EH (cell line): ENCODE measurements at regions not wholly inside any gene's neighbourhood (a gene's known extent, or its start where the extent isn't known, plus 50 kb on each side); places are given as distances from the start of the nearest gene placed in this dataset.
"Not testable (repeated sequence)": the region's sequence is repeated elsewhere in the genome, so short reads cannot be mapped to it uniquely, and the experiment has no call there.

Experiments
- DNase-seq: peaks from one replicate; pipeline ENCODE4 v3.0.0-alpha.2; 2015; ENCODE audit warnings: low read depth

- no peak for DNase-seq
Measured at GRCh38 chr19:20482721-20483120, 82.9 kb downstream of the ZNF737 start.

GRCh38 chr19:20481736-20482135 is 83.8 kb downstream of the ZNF737 start:
- no peak for DNase-seq

GRCh38 chr19:20479483-20479882 is 86.1 kb downstream of the ZNF737 start:
- DNase-seq = no peak

- DNase-seq = no peak
Measured at GRCh38 chr19:20478936-20479335, 86.6 kb downstream of the ZNF737 start.

- DNase-seq = no peak
Measured at GRCh38 chr19:20472854-20473253, 92.7 kb downstream of the ZNF737 start.

- DNase-seq = no peak
Measured at GRCh38 chr19:20471431-20471830, 94.2 kb downstream of the ZNF737 start.

- no peak for DNase-seq
Measured at GRCh38 chr19:20470345-20471135, 95.0 kb downstream of the ZNF737 start.

- DNase-seq = not testable (repeated sequence)
Measured at GRCh38 chr19:20466638-20466990, 99.0 kb downstream of the ZNF737 start.

GRCh38 chr19:20465922-20466637 is 99.5 kb downstream of the ZNF737 start:
- DNase-seq = not testable (repeated sequence)

GRCh38 chr19:20453425-20453935 is 112.1 kb downstream of the ZNF737 start:
- DNase-seq = no peak

- DNase-seq = no peak
Measured at GRCh38 chr19:20444202-20444885, 121.2 kb downstream of the ZNF737 start.

- DNase-seq = not testable (repeated sequence)
Measured at GRCh38 chr19:20432266-20432842, 133.2 kb downstream of the ZNF737 start.

- no peak for DNase-seq
Measured at GRCh38 chr19:20431826-20432225, 133.8 kb downstream of the ZNF737 start.

- DNase-seq = peak; percentile 72
Measured at GRCh38 chr19:20423381-20424197, 142.0 kb downstream of the ZNF737 start.

GRCh38 chr19:20422216-20423205 is 143.1 kb downstream of the ZNF737 start:
- no peak for DNase-seq

GRCh38 chr19:20416661-20417060 is 148.9 kb downstream of the ZNF737 start:
- peak; percentile 2 for DNase-seq

GRCh38 chr19:20414120-20414519 is 151.5 kb downstream of the ZNF737 start:
- DNase-seq = no peak

GRCh38 chr19:20413705-20414104 is 151.9 kb downstream of the ZNF737 start:
- DNase-seq = no peak

- DNase-seq = no peak
Measured at GRCh38 chr19:20412846-20413245, 152.7 kb downstream of the ZNF737 start.

GRCh38 chr19:20397292-20397691 is 168.3 kb downstream of the ZNF737 start:
- DNase-seq = no peak
